ENCODE measurements at regions not wholly inside any gene's neighbourhood (a gene's known extent, or its start where the extent isn't known, plus 50 kb on each side); places are given as distances from the start of the nearest gene placed in this dataset.

GRCh38 chr3:18790384-18790783 lies 357.9 kb upstream of the KCNH8 start:
- no peaks in the 10 kb centered on the region for H3K27me3 Mint-ChIP-seq (ENCODE audit: low read depth)
- H3K79me1 ChIP-seq (ENCODE audit: insufficient read depth, low read depth, low read length, poor library complexity, severe bottlenecking) = no peaks in the 10 kb centered on the region
- no peak overlapping the region for H3K56ac ChIP-seq (ENCODE audit: insufficient read length, low read depth, low read length)
- no peaks in the 10 kb centered on the region for H3K9me3 Mint-ChIP-seq
- H3K27me3 ChIP-seq (ENCODE audit: insufficient read depth, low read length) = no peaks in the 10 kb centered on the region
- no peak overlapping the region for H3K4me2 ChIP-seq (ENCODE audit: insufficient read depth, insufficient read length, low read length)
- H3K4me1 ChIP-seq (ENCODE audit: insufficient read depth, low read length) = no peaks in the 10 kb centered on the region
- H4K8ac ChIP-seq (replicated peaks; ENCODE audit: insufficient read length, low read depth, low read length) = no peak overlapping the region
- no peak overlapping the region for H3K27ac Mint-ChIP-seq
- H3K9ac ChIP-seq (ENCODE audit: extremely low read depth, insufficient read length, low read length) = no peak overlapping the region
- no peak overlapping the region for H3K4ac ChIP-seq (ENCODE audit: low read depth, low read length)
- DNase-seq = no peak
- no peak overlapping the region for H3K14ac ChIP-seq (ENCODE audit: insufficient read depth, low read length)
- H2BK120ac ChIP-seq (ENCODE audit: low read depth, low read length, poor library complexity, severe bottlenecking) = no peak overlapping the region
- WGBS (ENCODE audit: extremely low coverage, insufficient read length, low lambda C conversion rate) = no CpG with 5 or more reads among the region's 2 CpGs
- H2AK5ac ChIP-seq (ENCODE audit: insufficient read length, low read length) = no peak overlapping the region
- H2AFZ ChIP-seq (ENCODE audit: low read length) = no peak overlapping the region
- no peaks in the 10 kb centered on the region for H3K4me1 Mint-ChIP-seq
- H4K20me1 ChIP-seq (ENCODE audit: control insufficient read depth, insufficient read depth, insufficient read length) = no peaks in the 10 kb centered on the region
- H3K23me2 ChIP-seq (ENCODE audit: insufficient read length, low read depth, low read length, poor library complexity, severe bottlenecking) = no peaks in the 10 kb centered on the region
- H3K79me2 ChIP-seq (ENCODE audit: insufficient read depth, low read length) = no peaks in the 10 kb centered on the region
- no peak overlapping the region for H3K23ac ChIP-seq (ENCODE audit: insufficient read length, low read depth, low read length)
- H3K4me3 Mint-ChIP-seq = no peak overlapping the region
- H3K36me3 Mint-ChIP-seq (ENCODE audit: insufficient read depth in 1 of 3, low read depth in 3 of 3) = no peaks in the 10 kb centered on the region
- no peak overlapping the region for H2BK20ac ChIP-seq (ENCODE audit: low read depth, low read length, poor library complexity, severe bottlenecking)
- H2BK5ac ChIP-seq (ENCODE audit: insufficient read length, low read length) = no peak overlapping the region
- H2BK15ac ChIP-seq (ENCODE audit: low read depth, low read length) = no peak overlapping the region
- no peak overlapping the region for H4K91ac ChIP-seq (ENCODE audit: insufficient read length, low read depth, low read length)
- H3K27ac ChIP-seq (ENCODE audit: insufficient read length, low read depth, low read length) = no peak overlapping the region
- H3T11ph ChIP-seq (ENCODE audit: low read length) = no peak overlapping the region
- no peaks in the 10 kb centered on the region for H3K9me3 ChIP-seq (ENCODE audit: control insufficient read depth, low read depth, low read length)
- H3K18ac ChIP-seq (ENCODE audit: insufficient read length, low read depth, low read length) = no peak overlapping the region
- H2BK12ac ChIP-seq (ENCODE audit: insufficient read length, low read depth, low read length) = no peak overlapping the region
- no peak overlapping the region for H4K5ac ChIP-seq (ENCODE audit: insufficient read length, low read depth, low read length)
- no peak for TF ChIP-seq CTCF (conservative IDR thresholded peaks at IDR 0.05)
